NCI-H226 (cell line): ENCODE measurements at regions not wholly inside any gene's neighbourhood (a gene's known extent, or its start where the extent isn't known, plus 50 kb on each side); places are given as distances from the start of the nearest gene placed in this dataset.

Source experiments
- DNase-seq: peaks from one replicate; pipeline ENCODE4 v3.0.0-alpha.2; 2015

GRCh38 chr3:194267744-194268653 lies 83.1 kb downstream of the CPN2 start:
- DNase-seq, result no peak

DNA sequence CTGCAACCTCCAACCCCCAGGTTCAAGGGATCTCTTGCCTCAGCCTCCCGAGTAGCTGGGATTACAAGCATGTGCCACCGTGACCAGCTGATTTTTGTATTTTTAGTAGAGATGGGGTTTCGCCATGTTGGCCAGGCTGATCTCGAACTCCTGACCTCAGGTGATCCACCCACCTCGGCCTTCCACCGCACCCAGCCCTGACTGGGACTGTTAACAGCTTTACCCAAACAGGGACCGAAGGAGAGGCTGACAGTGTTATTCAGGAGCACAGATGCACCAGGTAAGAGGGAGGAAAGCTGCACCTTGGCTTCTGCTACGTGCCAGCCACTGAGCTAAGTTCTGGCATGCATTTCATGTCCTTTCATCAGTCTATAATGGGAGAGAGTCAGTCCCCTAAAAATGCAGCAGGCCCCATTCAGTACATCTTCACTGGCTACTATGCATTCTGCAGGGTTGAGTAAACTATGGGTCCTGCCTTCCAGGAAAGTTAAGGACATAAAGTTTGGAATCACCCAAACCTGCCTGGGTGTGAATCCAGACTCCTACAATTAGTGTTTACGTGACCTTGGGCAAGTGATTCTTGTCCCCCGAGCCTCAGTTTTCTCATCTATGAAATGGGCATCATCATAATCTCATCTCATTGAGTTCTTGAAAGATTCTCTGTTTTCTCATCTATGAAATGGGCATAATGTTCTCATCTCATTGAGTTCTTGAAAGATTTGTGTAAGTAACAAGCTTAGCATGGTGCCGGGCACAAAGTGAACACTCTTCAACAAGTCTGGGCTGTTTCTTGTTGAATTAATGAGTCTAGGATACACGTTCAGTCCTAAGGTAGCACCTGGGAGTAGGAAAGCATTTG lies 82.2 kb downstream of the CPN2 start:
- no peak for DNase-seq

- DNase-seq, result no peak
Observed at GRCh38 chr3:194269610-194270145, 81.5 kb downstream of the CPN2 start.

DNA sequence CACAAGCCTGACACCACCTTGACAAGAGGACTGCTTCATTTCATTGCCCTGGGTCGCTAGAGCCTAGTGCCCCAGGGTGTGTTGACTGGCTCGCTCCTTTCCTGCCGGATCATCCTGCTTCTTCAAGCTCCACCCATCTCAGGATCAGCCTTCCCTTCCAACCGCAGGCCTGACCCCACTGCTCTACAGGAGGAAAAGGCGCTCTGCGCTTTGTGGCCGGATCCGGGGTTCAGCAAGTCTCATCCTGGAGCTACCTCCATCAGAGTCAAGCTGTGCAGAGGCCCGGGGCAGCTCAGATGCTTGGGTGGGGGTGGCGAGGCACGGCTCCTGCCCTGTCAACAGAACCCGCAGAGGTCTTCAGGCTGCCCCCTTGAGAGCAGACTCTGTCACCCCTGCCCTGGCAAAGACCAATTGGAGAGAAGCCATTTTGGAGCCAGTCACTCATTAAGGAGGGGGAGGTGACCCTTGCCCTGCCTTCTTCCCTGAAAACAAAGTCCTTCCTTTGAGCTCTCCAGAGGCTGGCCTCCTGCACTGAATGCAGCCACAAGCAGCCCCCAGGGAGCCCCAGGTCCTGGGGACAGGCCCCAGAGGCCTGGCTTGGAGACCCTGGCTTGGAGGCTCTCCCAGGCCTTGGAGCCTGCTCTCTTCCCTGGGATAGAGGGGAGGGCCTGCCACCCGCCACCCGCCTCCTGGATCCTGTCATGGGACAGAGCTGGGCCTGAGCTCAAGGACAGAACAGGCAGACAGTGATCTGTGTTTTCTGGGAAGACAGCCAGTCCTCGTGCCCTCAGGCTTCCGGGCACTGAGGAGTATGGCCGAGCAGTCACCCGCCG lies 80.3 kb downstream of the CPN2 start:
- DNase-seq, result no peak

DNA sequence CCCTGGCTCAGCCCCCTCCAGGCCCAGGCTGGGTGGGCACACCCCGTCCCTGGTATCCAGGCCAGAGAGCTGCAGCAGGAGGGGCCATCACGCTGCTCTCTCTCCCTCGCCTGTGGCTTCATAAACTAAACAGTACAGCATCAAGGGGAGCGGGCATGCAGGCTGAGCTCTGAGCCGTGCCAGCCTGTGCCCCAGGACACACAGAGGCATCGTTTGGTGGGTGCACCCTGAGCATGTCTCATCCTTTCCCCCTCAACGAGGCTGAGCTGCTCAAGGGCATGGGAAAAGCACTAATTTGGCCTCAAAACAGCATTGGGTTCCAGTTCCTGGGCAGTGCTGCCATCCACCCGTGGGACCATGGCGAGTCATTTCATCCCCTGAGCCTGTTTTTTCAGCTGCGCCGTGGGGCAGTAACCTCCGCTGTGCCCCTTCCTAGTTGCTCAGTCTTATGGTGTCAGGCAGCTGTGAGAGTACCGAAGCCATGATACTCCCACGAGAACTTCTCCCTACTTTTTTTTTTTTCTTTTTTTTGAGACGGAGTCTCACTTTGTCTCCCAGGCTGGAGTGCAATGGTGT lies 79.6 kb downstream of the CPN2 start:
- no peak for DNase-seq

- DNase-seq, result no peak
Observed at GRCh38 chr3:194272221-194272620, 78.9 kb downstream of the CPN2 start.

- no peak for DNase-seq
Observed at GRCh38 chr3:194272861-194273742, 78.0 kb downstream of the CPN2 start.

DNA sequence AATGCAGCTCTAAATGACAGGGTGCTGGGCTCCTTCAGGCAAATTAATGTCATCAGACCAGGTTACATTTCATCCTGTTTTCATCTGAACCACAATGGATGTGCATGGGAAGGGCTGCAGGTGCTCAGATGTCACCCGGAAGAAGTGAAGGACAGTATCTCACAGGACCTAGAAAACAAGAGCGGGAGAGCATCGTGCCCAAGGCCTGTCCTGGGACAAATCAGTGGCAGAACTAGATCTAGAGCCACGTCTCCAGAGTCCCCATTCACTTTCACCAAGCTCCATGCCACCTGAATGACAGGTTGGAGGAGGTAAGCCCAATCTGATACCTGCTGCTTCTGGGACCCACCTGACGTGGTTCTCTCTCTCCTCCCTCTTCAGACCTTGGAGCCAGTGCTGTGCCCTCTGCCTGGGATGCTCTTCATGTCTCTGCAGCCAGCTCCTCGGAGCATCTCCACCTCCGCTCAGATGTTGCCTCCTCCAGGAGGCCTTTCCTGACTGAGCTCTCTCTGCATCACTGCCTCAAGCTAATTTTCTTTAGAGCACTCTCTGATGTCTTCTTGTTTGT lies 77.3 kb downstream of the CPN2 start:
- DNase-seq, result no peak

GRCh38 chr3:194274424-194275085 lies 76.6 kb downstream of the CPN2 start:
- no peak for DNase-seq

GRCh38 chr3:194275291-194275690 lies 75.8 kb downstream of the CPN2 start:
- no peak for DNase-seq

DNA sequence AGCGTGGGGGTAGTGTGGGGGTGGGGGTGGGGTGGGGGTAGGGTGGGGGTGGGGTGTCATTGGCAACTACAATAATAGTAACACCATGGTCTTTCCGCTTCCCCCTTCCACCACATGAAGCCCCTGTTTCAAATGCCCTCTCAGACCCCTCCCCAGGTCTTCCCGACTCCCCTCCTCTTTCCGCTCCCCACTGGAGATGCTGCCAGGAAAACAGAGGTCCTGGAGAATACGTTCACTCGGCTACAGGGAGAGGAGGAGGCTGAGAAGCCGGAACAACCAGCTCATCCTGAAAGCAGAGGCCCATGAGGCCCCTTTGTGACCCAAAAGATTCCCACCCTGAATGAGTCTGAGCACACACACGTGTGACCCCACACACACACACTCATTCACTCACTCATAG lies 75.4 kb downstream of the CPN2 start:
- DNase-seq, result no peak

- no peak for DNase-seq
Observed at GRCh38 chr3:194276768-194277103, 74.4 kb downstream of the CPN2 start.

DNA sequence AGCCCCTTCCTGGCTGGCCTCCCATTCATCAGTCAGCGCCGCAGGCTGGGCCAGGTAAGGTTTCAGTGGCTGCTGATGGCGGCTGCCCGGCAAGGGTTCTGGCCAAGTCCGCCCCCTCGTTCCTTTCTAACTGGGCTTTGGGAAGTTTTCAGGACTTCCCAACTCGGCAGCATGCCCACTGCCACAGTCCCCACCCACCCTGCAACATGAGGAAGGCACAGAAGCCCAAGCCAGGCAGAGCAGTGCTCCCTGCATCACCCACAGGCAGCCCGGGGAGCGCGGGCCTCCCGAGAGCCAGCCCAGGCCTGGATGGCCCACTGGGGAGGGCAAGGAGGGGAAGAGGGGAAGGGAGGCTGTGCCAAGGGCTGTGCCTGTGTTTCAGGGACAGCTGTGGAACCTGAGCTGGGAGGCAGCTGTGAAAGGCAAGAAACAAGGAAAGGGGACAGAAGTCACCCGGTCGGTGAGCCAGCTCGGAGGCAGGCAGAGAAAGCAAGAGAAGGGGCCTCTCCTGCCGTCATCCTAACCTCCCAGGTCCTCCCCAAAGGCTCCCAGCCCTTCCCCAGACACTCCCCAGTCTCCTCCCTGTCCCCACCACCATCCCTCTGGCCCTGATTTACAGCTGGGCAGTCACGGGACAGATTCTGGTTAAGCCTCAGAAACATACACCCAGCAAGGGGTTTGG lies 73.9 kb downstream of the CPN2 start:
- DNase-seq, result no peak

- no peak for DNase-seq
Observed at GRCh38 chr3:194277786-194278130, 73.4 kb downstream of the CPN2 start.

DNA sequence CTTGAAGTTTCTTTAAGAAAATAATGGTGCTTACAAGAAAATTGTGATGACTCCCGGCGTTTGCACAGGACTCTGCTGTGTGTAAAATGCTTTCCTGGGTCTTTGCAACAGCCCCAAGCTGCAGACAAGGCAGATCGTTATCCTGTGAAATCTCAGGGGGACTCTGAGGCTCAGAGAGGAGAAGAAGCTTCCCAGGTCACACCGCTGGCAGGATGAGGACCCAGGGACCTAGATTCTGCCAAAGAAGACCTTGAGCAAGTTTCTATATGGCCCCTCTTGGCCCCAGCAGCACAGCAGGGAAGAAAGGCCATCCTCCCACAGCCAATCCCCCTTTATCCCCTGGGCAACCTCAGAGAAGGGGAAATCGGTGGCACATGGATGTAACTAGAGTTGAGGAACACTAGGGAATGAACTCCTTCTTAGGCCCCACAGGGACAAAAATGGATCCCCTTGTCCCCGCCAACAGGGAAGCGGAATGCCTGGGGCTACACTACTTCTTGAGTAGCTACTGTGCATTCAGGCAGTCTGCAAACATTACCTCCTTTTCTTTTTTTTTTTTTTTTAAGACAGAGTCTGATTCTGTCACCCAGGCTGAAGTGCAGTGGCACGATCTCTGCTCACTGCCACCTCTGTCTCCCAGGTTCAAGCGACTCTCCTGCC lies 72.8 kb downstream of the CPN2 start:
- DNase-seq, result no peak

DNA sequence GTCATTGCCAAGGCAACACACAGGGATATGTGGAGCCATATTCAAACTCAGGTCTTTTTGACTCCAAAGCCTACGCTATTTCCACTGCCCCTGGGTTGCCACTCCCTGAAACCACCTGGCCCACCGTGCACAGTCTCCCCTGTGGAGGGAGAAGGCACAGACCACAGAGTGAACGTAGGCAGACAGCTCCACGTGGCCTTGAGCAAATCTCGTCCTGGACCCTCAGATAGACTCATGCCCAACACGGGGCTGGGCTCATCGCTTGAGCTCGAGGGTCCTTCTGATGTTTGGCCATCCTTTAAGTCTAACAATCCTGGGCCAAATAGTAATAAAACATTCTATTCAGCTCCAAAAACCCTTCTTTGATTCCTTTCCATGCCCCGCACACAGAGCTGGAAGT lies 72.0 kb downstream of the CPN2 start:
- DNase-seq, result no peak

DNA sequence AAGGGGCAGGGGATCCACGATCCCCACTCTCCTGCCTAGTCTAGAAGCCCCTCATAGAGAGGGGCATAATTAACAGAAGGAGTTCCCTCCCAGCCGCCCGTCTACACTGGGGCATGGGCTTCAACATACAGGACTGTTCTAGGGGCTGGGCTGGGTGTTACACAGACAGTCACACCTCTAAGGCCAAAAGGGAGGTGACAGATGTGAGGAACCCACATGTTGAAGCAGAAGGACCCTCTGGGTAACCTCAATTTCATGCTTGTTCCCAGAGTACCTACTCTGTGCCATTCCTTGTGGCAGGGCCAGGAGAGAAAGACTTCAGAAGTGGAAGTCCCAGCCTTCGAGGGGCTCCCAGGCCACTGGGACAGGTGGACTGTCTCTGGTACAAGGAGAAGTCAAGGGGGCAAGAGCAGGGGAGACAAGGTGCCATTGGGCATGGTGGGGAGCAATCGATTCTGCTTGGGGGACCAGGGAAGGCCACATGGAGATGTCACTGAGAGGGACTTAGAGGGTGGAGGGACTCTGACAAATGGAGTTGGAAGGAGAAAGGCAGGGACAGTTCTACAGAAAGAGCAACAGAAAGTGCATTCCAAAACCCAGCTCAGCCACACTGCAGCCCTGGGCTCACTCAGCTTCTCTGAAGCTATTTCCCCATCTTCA lies 71.3 kb downstream of the CPN2 start:
- DNase-seq, result no peak

DNA sequence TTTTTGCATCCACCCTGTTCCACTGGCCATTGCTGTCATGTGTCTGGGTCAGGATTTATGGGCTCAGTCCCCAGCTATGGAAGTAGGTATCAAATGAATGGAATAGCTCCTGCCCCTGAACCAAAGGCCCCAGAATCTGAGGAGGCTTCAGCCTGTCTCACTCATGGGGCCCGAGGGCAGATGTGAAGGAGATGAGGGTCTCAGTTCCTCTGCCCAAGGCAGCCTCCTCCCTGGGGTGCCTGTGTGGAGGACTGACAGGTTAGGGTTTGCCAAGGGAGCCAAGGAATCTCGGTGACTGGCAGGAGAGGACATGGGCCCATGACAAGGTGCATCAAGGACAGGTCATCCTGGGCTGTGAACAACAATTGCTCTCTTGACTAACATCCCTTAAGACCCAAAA lies 70.4 kb downstream of the CPN2 start:
- DNase-seq, result no peak

DNA sequence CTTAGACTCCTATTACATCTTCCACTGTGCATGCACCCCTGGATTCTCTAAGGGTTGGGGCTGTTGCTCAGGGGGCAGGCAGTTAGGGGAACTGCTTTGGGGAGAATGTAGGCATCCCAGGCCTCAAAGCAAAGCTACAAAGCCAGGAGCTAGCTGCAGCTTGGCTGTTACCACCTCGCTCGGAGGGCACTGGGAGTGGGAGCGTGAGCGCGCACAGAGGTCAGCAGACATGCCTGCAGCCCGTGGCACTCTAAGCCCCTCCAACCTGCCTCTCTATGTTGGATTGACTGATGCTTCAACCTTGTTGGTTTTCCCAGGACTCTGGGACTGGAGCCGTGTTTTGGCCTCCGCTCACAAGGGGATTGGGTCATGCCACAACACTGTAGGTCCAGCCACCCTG lies 69.8 kb downstream of the CPN2 start:
- no peak for DNase-seq
